H1 (cell line): ENCODE measurements at regions not wholly inside any gene's neighbourhood (a gene's known extent, or its start where the extent isn't known, plus 50 kb on each side); places are given as distances from the start of the nearest gene placed in this dataset.

Source experiments
- ASH2L ChIP-seq: fragments of 200-600, 300-600 bp; sonication (generic); IDR thresholded peaks from one replicate; pipeline ENCODE4 v1.7.1; 2017; ENCODE audit warnings: low read length
- BCL11A ChIP-seq, 2 experiments: IDR thresholded peaks; one replicate each; pipeline ENCODE4 v1.6.1; 2011; ENCODE audit warnings: low read depth in 2 of 2, low read length in 2 of 2, mild to moderate bottlenecking in 2 of 2
- BRCA1 ChIP-seq: IDR thresholded peaks from 2 replicates; pipeline ENCODE4 v1.6.1; 2012; ENCODE audit warnings: low read depth, low read length, improper control_type of control experiment
- CBX8 ChIP-seq: fragments of 300-800, 300-1000 bp; sonication (generic); IDR thresholded peaks from 2 replicates; pipeline ENCODE4 v1.7.1; 2016; ENCODE audit warnings: low read depth, low read length, borderline replicate concordance
- CTBP2 ChIP-seq: IDR thresholded peaks from 2 replicates; pipeline ENCODE4 v1.7.0; 2011; ENCODE audit warnings: borderline replicate concordance, mild to moderate bottlenecking, moderate library complexity, mixed read lengths, low read length; ENCODE audit not compliant: insufficient read depth, insufficient read length
- MAX ChIP-seq: IDR thresholded peaks from 2 replicates; pipeline ENCODE4 v1.6.1; 2012; ENCODE audit warnings: inconsistent platforms

GRCh38 chrX:40333344-40333743 lies 235.6 kb upstream of the BCOR start (continued):
- no peak for TF ChIP-seq CTBP2
- no peak for TF ChIP-seq MAX
- TF ChIP-seq ASH2L = no peak
- TF ChIP-seq BCL11A (IDR thresholded peaks at IDR 0.05; ENCODE audit: low read depth in 2 of 2, low read length in 2 of 2) = no peak
- TF ChIP-seq BRCA1 = no peak
- no peak for TF ChIP-seq CBX8
- TF ChIP-seq, all 59 proteins: peak for 0
